ENCODE measurements at regions not wholly inside any gene's neighbourhood (a gene's known extent, or its start where the extent isn't known, plus 50 kb on each side); places are given as distances from the start of the nearest gene placed in this dataset.

DNA sequence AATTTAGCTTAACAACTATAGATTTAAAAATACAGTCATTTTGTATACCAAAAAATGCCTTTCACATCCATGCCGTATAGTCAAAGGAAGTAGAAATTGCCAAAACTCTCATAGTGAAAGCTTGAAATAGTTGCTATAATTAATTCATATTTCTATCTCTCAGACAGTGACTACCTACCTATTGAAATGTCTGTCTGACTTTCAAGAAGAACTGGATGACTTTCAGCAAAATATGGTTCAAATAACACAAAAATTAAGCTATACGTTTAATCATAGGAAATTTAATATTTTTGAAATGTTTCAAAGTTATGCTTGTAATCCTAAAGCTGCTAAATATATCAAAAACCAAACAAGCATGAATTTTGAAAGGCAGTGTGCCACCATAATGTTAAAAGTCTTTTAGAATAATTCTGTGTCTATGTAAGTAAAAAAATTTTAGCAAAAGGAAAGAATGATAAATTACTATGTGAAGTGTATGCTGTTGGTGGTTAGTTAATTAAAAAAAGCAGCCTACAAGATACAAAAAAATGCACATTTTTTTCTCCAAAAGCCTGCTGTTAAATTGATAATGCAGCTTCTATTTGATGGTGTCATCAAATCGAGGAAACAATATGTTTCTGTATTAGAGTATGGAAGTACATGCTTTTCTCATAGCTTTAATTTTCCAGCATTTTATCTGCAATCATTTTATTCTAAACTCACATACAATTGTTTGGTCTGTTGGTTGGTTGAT lies 57.7 kb upstream of the ST6GAL2 start:
- no peak for TF ChIP-seq GATA3 (IDR thresholded peaks at IDR 0.05; ENCODE audit: low read depth, low read length)
- no peak for TF ChIP-seq GATA2 (IDR thresholded peaks at IDR 0.05; ENCODE audit: low read depth, low read length)

Measured in SH-SY5Y (cell line).